ENCODE measurements at regions not wholly inside any gene's neighbourhood (a gene's known extent, or its start where the extent isn't known, plus 50 kb on each side); places are given as distances from the start of the nearest gene placed in this dataset.
"Not testable (repeated sequence)": the region's sequence is repeated elsewhere in the genome, so short reads cannot be mapped to it uniquely, and the experiment has no call there.

DNA sequence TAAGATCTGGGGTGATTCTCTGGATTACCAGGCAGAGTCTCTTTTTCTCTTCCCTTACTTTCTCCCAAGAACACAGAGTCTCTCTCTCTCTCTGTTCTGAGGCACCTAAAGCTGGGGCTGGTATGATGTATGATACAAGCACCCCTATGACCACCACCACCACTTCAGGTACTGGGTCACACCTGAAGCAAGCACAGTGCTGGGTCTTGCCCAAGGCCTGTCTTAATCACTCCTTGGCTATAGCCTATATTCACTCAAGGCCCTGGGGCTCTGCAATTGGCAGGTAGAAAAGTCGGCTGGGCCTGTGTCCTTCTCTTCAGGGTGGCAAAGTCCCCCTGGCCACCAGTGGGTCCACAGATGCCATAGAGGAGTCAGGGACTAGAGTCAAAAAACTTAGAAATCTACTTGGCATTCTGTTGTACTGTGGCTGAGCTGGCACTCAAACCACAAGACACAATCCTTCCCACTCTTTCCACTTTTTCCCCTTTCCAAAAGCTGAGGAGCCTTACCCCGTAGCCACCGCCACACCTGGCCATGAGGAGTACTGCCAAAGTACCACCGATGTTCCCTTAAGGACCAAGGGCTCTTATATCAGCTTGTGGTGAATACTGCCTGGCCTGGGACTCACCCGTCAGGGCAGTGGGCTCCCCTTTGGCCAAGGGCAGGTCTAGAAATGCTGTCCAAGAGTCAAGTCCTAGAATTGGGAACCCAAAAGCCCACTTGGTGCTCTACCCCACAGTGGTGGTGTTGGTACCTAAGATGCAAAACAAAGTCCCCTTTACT lies 159.2 kb downstream of the POTEM start:
- DNase-seq; H3K79me2 ChIP-seq (ENCODE audit: low read depth); H3F3A ChIP-seq (ENCODE audit: insufficient read depth, low read depth); BruUV-seq (replicated peaks); H3K27me3 ChIP-seq (ENCODE audit: insufficient read depth, low read depth); H4K20me1 ChIP-seq (ENCODE audit: insufficient read depth); H3K9me3 ChIP-seq (ENCODE audit: insufficient read depth, low read depth); H3K4me2 ChIP-seq; H3K36me3 ChIP-seq (ENCODE audit: low read depth); H2AFZ ChIP-seq; CTCF ChIA-PET; POLR2A ChIA-PET (ENCODE audit: unreplicated experiment); H3K4me1 ChIP-seq (replicated peaks; ENCODE audit: insufficient read depth); intact Hi-C loops (cut with micrococcal nuclease; ENCODE audit: unreplicated experiment); H3K27ac ChIP-seq; H3K9me2 ChIP-seq (ENCODE audit: insufficient read depth); H3K4me3 ChIP-seq: not testable (repeated sequence)

DNA sequence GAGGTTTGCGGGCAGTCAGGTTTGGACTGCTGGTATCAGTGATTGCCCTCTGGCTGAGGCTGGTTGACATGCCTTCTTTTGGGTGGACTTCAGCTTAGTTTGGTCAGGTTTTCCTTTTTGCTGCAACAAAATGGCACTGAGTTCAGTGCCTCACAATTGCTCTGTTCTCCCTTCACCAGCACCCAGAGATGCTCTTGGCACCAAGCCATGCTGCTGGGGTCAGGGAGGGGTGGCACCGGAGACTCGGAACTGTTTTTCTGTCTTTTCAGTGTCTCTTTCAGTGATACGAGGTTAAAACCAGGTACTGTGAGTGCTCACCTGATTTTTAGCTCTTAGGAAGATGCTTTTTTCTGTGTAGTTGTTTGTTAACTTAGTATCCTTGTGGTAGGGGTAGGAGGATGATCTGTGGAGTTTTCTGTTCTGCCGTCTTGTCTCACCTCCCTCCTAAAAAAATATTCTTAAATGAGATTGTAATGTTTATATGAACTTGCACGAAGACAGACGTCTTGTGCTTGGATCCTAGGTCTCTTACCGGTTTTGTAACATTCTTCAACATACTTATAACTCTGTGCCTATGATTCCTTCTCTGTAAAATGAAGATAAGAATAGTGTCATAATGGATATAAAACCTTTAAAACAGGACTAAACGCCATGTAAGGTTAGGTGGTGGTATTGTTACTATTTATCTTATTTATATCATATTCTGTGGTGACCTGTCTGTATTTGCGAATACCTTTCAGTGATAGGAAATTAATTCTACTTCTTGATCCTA lies 160.6 kb downstream of the POTEM start:
- H3K4me1 ChIP-seq (replicated peaks; ENCODE audit: insufficient read depth); POLR2A ChIA-PET (ENCODE audit: unreplicated experiment); H3K4me3 ChIP-seq; CTCF ChIA-PET; BruUV-seq (replicated peaks); H3K27me3 ChIP-seq (ENCODE audit: insufficient read depth, low read depth); H3K79me2 ChIP-seq (ENCODE audit: low read depth); DNase-seq; H2AFZ ChIP-seq; H3K9me2 ChIP-seq (ENCODE audit: insufficient read depth); H4K20me1 ChIP-seq (ENCODE audit: insufficient read depth); H3K27ac ChIP-seq; H3K9me3 ChIP-seq (ENCODE audit: insufficient read depth, low read depth); H3F3A ChIP-seq (ENCODE audit: insufficient read depth, low read depth); intact Hi-C loops (cut with micrococcal nuclease; ENCODE audit: unreplicated experiment); H3K4me2 ChIP-seq; H3K36me3 ChIP-seq (ENCODE audit: low read depth): not testable (repeated sequence)

DNA sequence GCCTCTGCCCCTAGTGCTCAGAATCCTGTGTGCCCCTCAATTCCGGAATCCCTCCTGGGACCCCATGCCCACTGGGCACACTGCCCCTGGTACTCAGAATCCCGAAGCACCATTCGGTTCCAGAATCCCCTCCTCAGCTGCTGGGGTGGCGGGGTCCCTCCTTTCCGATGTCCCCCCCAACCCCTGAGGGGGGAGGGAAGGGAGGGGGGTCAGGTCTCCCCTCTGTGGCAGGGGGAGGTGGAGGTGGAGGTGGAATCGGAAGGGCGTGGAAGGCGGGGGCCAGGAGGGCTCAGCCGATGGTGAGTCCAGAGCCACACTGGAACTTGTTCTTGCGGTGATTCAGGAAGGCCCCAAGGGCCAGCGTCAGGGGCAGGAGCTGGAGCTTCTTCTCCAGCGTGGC lies 164.3 kb downstream of the POTEM start:
- H3F3A ChIP-seq (ENCODE audit: insufficient read depth, low read depth); H2AFZ ChIP-seq; H3K4me3 ChIP-seq; H3K4me1 ChIP-seq (replicated peaks; ENCODE audit: insufficient read depth); H3K27me3 ChIP-seq (ENCODE audit: insufficient read depth, low read depth); H3K9me3 ChIP-seq (ENCODE audit: insufficient read depth, low read depth); H3K9me2 ChIP-seq (ENCODE audit: insufficient read depth); H3K36me3 ChIP-seq (ENCODE audit: low read depth); DNase-seq; H3K79me2 ChIP-seq (ENCODE audit: low read depth); CTCF ChIA-PET; H4K20me1 ChIP-seq (ENCODE audit: insufficient read depth); POLR2A ChIA-PET (ENCODE audit: unreplicated experiment); intact Hi-C loops (cut with micrococcal nuclease; ENCODE audit: unreplicated experiment); H3K27ac ChIP-seq; H3K4me2 ChIP-seq; BruUV-seq (replicated peaks): not testable (repeated sequence)

DNA sequence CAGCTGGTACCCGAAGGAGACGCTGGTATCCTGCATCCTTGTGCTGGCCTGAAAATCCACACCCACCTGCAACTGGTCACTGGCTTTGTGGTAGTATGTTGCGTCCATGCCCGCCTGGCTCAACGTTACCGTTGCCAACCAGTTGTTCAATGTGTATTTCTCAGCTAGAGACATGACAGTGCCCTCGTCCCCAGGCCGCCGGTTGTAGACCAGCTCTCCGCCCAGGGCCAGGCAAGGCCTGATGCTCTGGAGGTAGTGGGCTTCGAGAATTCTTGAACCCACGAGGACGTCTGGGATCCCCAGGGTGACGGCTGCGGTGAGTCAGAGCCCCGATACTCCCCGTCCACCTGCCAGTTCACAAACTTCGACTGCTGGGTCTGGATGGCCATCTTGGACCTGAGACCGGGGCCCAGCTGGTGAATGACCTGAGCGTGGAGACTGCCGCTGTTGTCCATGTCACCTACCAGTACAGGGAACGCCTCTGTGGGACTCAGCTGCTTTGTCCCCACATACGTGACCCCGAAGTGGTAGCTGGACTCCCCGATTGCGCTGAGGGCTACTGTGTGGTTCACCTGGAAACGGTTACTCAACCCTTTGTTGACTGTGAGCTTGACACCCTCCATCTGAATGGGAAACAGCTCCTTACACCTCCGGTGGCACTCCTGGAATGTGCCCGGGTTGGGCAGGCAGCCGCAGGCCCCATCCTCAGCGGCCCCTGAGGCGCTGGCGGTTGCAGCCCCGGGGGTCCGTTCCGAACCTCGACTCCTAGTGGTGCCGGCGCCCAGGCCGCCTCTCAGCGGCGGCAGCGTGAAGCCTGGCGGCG lies 165.0 kb downstream of the POTEM start:
- CTCF ChIA-PET; BruUV-seq (replicated peaks); H3K36me3 ChIP-seq (ENCODE audit: low read depth); H3K4me2 ChIP-seq; H3K27ac ChIP-seq; intact Hi-C loops (cut with micrococcal nuclease; ENCODE audit: unreplicated experiment); H3K9me3 ChIP-seq (ENCODE audit: insufficient read depth, low read depth); DNase-seq; H2AFZ ChIP-seq; H3K79me2 ChIP-seq (ENCODE audit: low read depth); H3K27me3 ChIP-seq (ENCODE audit: insufficient read depth, low read depth); H3K4me3 ChIP-seq; POLR2A ChIA-PET (ENCODE audit: unreplicated experiment); H3F3A ChIP-seq (ENCODE audit: insufficient read depth, low read depth); H3K4me1 ChIP-seq (replicated peaks; ENCODE audit: insufficient read depth); H3K9me2 ChIP-seq (ENCODE audit: insufficient read depth); H4K20me1 ChIP-seq (ENCODE audit: insufficient read depth): not testable (repeated sequence)

DNA sequence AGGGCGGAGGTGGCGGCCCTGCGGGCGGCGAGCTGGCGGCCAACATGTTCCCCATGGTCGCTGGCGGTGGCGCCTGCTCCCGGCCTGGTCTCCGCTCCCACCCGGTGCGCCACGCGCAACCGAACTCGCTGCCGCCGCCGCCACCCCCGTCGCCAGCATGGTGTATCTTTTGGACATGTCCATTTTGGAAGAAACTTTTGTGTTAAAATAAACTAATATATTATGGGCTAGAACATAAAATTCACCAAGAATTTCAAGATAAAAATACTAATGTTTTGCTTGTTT lies 165.5 kb downstream of the POTEM start:
- H2AFZ ChIP-seq; intact Hi-C loops (cut with micrococcal nuclease; ENCODE audit: unreplicated experiment); DNase-seq; BruUV-seq (replicated peaks); H3K4me1 ChIP-seq (replicated peaks; ENCODE audit: insufficient read depth); H3K27me3 ChIP-seq (ENCODE audit: insufficient read depth, low read depth); H3K9me2 ChIP-seq (ENCODE audit: insufficient read depth); H3F3A ChIP-seq (ENCODE audit: insufficient read depth, low read depth); H3K79me2 ChIP-seq (ENCODE audit: low read depth); H3K9me3 ChIP-seq (ENCODE audit: insufficient read depth, low read depth); H4K20me1 ChIP-seq (ENCODE audit: insufficient read depth); H3K36me3 ChIP-seq (ENCODE audit: low read depth); H3K27ac ChIP-seq; H3K4me2 ChIP-seq; CTCF ChIA-PET; H3K4me3 ChIP-seq; POLR2A ChIA-PET (ENCODE audit: unreplicated experiment): not testable (repeated sequence)

DNA sequence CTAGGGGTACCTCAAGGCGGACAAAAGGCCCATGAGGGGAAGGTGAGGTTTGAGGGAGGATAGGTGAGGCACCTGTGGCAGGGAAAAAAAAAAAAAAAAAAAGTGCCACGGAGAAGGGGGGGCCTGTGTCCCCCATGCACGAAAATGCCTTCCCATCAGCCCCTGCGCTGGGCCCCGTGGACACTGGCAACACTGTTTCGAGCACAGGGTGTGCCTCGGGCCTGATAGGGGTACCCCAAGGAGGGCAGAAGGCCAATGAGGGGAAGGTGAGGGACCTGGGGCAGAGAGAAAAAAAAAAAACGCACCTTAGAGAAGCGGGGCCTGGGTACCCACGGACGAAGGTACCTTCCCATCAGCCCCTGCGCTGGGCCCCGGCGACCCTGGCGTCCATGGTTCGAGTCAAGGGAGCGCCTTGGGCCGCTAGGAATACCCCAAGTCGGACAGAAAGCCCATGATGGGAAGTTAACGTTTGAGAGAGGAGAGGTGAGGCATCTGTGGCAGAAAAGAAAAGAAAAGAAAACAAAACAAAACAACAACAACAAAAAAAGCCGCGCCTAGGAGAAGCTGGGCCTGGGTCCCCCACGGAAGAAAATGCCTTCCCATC lies 190.0 kb downstream of the POTEM start:
- H3K9me2 ChIP-seq (ENCODE audit: insufficient read depth); H3K9me3 ChIP-seq (ENCODE audit: insufficient read depth, low read depth); H3K4me3 ChIP-seq; H3K27ac ChIP-seq; H3K79me2 ChIP-seq (ENCODE audit: low read depth); H2AFZ ChIP-seq; H3F3A ChIP-seq (ENCODE audit: insufficient read depth, low read depth); CTCF ChIA-PET; BruUV-seq (replicated peaks); H3K4me1 ChIP-seq (replicated peaks; ENCODE audit: insufficient read depth); intact Hi-C loops (cut with micrococcal nuclease; ENCODE audit: unreplicated experiment); H4K20me1 ChIP-seq (ENCODE audit: insufficient read depth); H3K36me3 ChIP-seq (ENCODE audit: low read depth); DNase-seq; H3K4me2 ChIP-seq; H3K27me3 ChIP-seq (ENCODE audit: insufficient read depth, low read depth); POLR2A ChIA-PET (ENCODE audit: unreplicated experiment): not testable (repeated sequence)

DNA sequence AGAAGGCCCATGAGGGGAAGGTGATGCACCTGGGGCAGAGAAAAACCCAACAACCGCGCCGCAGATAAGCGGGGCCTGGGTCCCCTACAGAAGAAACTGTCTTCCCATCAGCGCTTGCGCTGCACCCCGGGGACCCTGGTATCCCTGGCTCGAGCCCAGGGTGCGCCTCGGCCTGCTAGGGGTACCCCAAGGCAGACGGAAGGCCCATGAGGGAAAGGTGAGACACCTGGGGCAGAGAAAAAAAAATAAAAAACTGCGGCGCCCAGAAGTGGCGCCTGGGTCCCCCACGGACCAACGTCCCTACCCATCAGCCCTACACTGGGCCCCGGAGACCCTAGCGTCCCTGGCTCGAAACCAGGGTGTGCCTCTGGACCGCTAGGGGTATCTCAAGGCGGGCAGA lies 190.8 kb downstream of the POTEM start:
- H3K27ac ChIP-seq; H3K9me3 ChIP-seq (ENCODE audit: insufficient read depth, low read depth); CTCF ChIA-PET; H3K79me2 ChIP-seq (ENCODE audit: low read depth); H4K20me1 ChIP-seq (ENCODE audit: insufficient read depth); intact Hi-C loops (cut with micrococcal nuclease; ENCODE audit: unreplicated experiment); H3K4me3 ChIP-seq; H3K9me2 ChIP-seq (ENCODE audit: insufficient read depth); H3K4me1 ChIP-seq (replicated peaks; ENCODE audit: insufficient read depth); H3K27me3 ChIP-seq (ENCODE audit: insufficient read depth, low read depth); POLR2A ChIA-PET (ENCODE audit: unreplicated experiment); H2AFZ ChIP-seq; H3K36me3 ChIP-seq (ENCODE audit: low read depth); H3F3A ChIP-seq (ENCODE audit: insufficient read depth, low read depth); H3K4me2 ChIP-seq; DNase-seq; BruUV-seq (replicated peaks): not testable (repeated sequence)
